ENCODE measurements at regions not wholly inside any gene's neighbourhood (a gene's known extent, or its start where the extent isn't known, plus 50 kb on each side); places are given as distances from the start of the nearest gene placed in this dataset.

GRCh38 chr21:25127007-25127406 is 480.3 kb downstream of the MRPL39 start:
- H3K4me3 ChIP-seq, result no peak overlapping the region
- H3K27me3 ChIP-seq, result no peaks in the 10 kb centered on the region
- intact Hi-C loops (cut with DNase I; ENCODE audit: low total_unique reads), result no loop called here

GRCh38 chr21:25126564-25126963 is 480.7 kb downstream of the MRPL39 start:
- Histone ChIP-seq H3K4me1 (no peaks in the 10 kb centered on the region), H3K4me3 (no peak overlapping the region), H3K27ac (no peak overlapping the region), H3K27me3 (no peaks in the 10 kb centered on the region), H3K9me3 (no peaks in the 10 kb centered on the region), H3K36me3 (no peaks in the 10 kb centered on the region)
- DNase-seq (ENCODE audit: low spot score in 2 of 2), result no peak
- intact Hi-C loops (cut with DNase I; ENCODE audit: low total_unique reads), result no loop called here
- no peak for TF ChIP-seq POLR2AphosphoS5 (IDR thresholded peaks at IDR 0.05)

More at GRCh38 chr21:25127007-25127406, 480.3 kb downstream of the MRPL39 start:
- no peak for TF ChIP-seq POLR2AphosphoS5 (IDR thresholded peaks at IDR 0.05)
- no peak for TF ChIP-seq POLR2A (IDR thresholded peaks at IDR 0.05)
- no peak for TF ChIP-seq CTCF (IDR thresholded peaks at IDR 0.05)
- Histone ChIP-seq H3K4me1 (no peaks in the 10 kb centered on the region), H3K27ac (no peak overlapping the region), H3K9me3 (peaks cover 0 to 4% of the 10 kb centered on the region in 2 donors), H3K36me3 (no peaks in the 10 kb centered on the region)
- no peak for DNase-seq (ENCODE audit: low spot score in 2 of 2)

- H3K4me3 ChIP-seq, result no peak overlapping the region
- no peak for TF ChIP-seq POLR2AphosphoS5 (IDR thresholded peaks at IDR 0.05)
- TF ChIP-seq POLR2A (IDR thresholded peaks at IDR 0.05), result no peak
- no peak for TF ChIP-seq CTCF (IDR thresholded peaks at IDR 0.05)
- H3K27ac ChIP-seq, result no peak overlapping the region
- H3K4me1 ChIP-seq, result no peaks in the 10 kb centered on the region
- no peaks in the 10 kb centered on the region for H3K27me3 ChIP-seq
- no peak for DNase-seq (ENCODE audit: low spot score in 2 of 2)
- no peaks in the 10 kb centered on the region for H3K9me3 ChIP-seq
- H3K36me3 ChIP-seq, result no peaks in the 10 kb centered on the region
- intact Hi-C loops (cut with DNase I; ENCODE audit: low total_unique reads), result no loop called here
Measured at GRCh38 chr21:25118648-25119047, 488.6 kb downstream of the MRPL39 start.

GRCh38 chr21:25115021-25115420 is 492.3 kb downstream of the MRPL39 start:
- H3K4me1 ChIP-seq, result no peaks in the 10 kb centered on the region
- no peak for DNase-seq (ENCODE audit: low spot score in 2 of 2)
- no peaks in the 10 kb centered on the region for H3K9me3 ChIP-seq
- intact Hi-C loops (cut with DNase I; ENCODE audit: low total_unique reads), result no loop called here
- H3K27ac ChIP-seq, result no peak overlapping the region
- H3K36me3 ChIP-seq, result no peaks in the 10 kb centered on the region
- TF ChIP-seq POLR2AphosphoS5 (IDR thresholded peaks at IDR 0.05), result no peak
- TF ChIP-seq CTCF (IDR thresholded peaks at IDR 0.05), result no peak
- TF ChIP-seq POLR2A (IDR thresholded peaks at IDR 0.05), result no peak
- H3K4me3 ChIP-seq, result no peak overlapping the region
- no peaks in the 10 kb centered on the region for H3K27me3 ChIP-seq

- H3K27me3 ChIP-seq, result no peaks in the 10 kb centered on the region
- no peaks in the 10 kb centered on the region for H3K36me3 ChIP-seq
- intact Hi-C loops (cut with DNase I; ENCODE audit: low total_unique reads), result no loop called here
- H3K4me3 ChIP-seq, result no peak overlapping the region
- H3K4me1 ChIP-seq, result no peaks in the 10 kb centered on the region
- H3K9me3 ChIP-seq, result no peaks in the 10 kb centered on the region
- TF ChIP-seq POLR2A (IDR thresholded peaks at IDR 0.05), result no peak
- TF ChIP-seq POLR2AphosphoS5 (IDR thresholded peaks at IDR 0.05), result no peak
- no peak for TF ChIP-seq CTCF (IDR thresholded peaks at IDR 0.05)
- no peak overlapping the region for H3K27ac ChIP-seq
- DNase-seq (ENCODE audit: low spot score in 2 of 2), result no peak
Measured at GRCh38 chr21:25107708-25108107, 499.6 kb downstream of the MRPL39 start.
